Neural cell (in vitro differentiated cells): ENCODE measurements at regions not wholly inside any gene's neighbourhood (a gene's known extent, or its start where the extent isn't known, plus 50 kb on each side); places are given as distances from the start of the nearest gene placed in this dataset.

ENCODE experiments used
- CTCF ChIP-seq: fragments of 450-650 bp; IDR thresholded peaks from 2 replicates; pipeline ENCODE4 v1.5.1; 2014; ENCODE audit warnings: antibody characterized with exemption, mild to moderate bottlenecking, moderate library complexity; ENCODE audit not compliant: poor library complexity, severe bottlenecking
- EP300 ChIP-seq: fragments of 450-650 bp; conservative IDR thresholded peaks from 2 replicates; pipeline ENCODE4 v1.6.1; 2014; ENCODE audit warnings: antibody characterized with exemption, mild to moderate bottlenecking, moderate library complexity; ENCODE audit not compliant: poor library complexity, severe bottlenecking
- EZH2 ChIP-seq: fragments of 200-600, 300-800 bp; shearing (Covaris generic), sonication (generic); IDR thresholded peaks from 2 replicates; pipeline ENCODE4 v1.6.1; 2014; ENCODE audit warnings: antibody characterized with exemption, low read length, borderline replicate concordance, mild to moderate bottlenecking; ENCODE audit not compliant: insufficient read depth, poor library complexity, severe bottlenecking
- MXI1 ChIP-seq: fragments of 450-650 bp; conservative IDR thresholded peaks from 2 replicates; pipeline ENCODE4 v1.6.1; 2014; ENCODE audit warnings: antibody characterized with exemption, mild to moderate bottlenecking; ENCODE audit not compliant: poor library complexity, severe bottlenecking
- POLR2AphosphoS5 ChIP-seq: IDR thresholded peaks from 2 replicates; pipeline ENCODE4 v1.6.1; 2012
- RAD21 ChIP-seq: fragments of 450-650 bp; conservative IDR thresholded peaks from 2 replicates; pipeline ENCODE4 v1.6.1; 2014; ENCODE audit warnings: antibody characterized with exemption, mild to moderate bottlenecking, moderate library complexity
- REST ChIP-seq: IDR thresholded peaks from 2 replicates; pipeline ENCODE4 v1.6.1; 2012; ENCODE audit warnings: borderline replicate concordance
- SMC3 ChIP-seq: fragments of 450-650 bp; conservative IDR thresholded peaks from 2 replicates; pipeline ENCODE4 v1.6.1; 2014; ENCODE audit warnings: antibody characterized with exemption, mild to moderate bottlenecking, moderate library complexity; ENCODE audit not compliant: poor library complexity
- TAF1 ChIP-seq: IDR thresholded peaks from 2 replicates; pipeline ENCODE4 v1.6.1; 2012; ENCODE audit warnings: low read depth

GRCh38 chr6:6840831-6841291 is 252.3 kb downstream of the LY86 start:
- TF ChIP-seq CTCF (no peak), RAD21 (no peak), EP300 (no peak), TAF1 (no peak), EZH2 (no peak), POLR2AphosphoS5 (no peak), REST (no peak), MXI1 (no peak), SMC3 (no peak)
